Activated T-helper 9 cell treated with anti-CD3 and anti-CD28 coated beads, Interleukin-2, amount 50 U/mL, for 16 hours (primary cell): ENCODE measurements at regions not wholly inside any gene's neighbourhood (a gene's known extent, or its start where the extent isn't known, plus 50 kb on each side); places are given as distances from the start of the nearest gene placed in this dataset.

Experiments
- DNase-seq: peaks from one replicate; pipeline ENCODE4 v3.0.0-alpha.2; 2020; ENCODE audit warnings: low read depth

DNA sequence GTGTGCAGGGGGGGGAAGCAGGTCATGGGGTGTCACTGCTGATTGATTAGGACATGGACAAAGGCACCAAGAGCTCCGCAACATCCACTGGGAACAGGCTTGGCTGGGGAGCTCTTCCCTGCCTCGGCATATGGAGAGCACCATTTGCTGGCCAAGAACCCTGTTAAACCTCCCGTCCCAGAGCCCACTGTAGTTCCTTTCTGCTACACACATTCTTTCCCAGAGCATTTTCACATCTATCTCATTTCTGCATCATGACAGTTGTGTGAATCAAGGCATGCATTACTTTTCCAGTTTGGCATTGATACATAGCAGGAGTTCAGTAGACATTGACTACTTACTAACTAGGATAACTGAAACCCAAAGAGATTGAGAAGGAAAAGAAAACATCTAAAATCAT is 333.4 kb upstream of the B3GAT1 start:
- DNase-seq, result no peak

DNA sequence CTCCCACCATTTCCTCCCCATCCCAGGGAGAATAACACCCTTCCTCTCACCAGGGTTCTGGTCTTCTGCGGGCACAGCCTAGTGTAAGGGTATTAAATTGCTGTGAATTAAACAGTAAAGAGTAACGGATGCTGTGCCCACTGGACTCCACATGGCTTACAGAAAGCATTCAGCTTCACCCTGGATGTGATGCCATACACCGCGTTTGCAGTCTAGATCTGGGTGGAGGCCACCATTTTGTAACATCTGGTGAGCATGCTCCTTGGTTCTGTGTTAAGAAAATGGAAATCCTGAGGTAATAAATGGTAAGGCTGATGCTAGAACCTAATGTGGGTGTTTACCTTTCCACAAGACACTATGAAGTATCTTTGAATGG is 331.8 kb upstream of the B3GAT1 start:
- DNase-seq, result no peak

DNA sequence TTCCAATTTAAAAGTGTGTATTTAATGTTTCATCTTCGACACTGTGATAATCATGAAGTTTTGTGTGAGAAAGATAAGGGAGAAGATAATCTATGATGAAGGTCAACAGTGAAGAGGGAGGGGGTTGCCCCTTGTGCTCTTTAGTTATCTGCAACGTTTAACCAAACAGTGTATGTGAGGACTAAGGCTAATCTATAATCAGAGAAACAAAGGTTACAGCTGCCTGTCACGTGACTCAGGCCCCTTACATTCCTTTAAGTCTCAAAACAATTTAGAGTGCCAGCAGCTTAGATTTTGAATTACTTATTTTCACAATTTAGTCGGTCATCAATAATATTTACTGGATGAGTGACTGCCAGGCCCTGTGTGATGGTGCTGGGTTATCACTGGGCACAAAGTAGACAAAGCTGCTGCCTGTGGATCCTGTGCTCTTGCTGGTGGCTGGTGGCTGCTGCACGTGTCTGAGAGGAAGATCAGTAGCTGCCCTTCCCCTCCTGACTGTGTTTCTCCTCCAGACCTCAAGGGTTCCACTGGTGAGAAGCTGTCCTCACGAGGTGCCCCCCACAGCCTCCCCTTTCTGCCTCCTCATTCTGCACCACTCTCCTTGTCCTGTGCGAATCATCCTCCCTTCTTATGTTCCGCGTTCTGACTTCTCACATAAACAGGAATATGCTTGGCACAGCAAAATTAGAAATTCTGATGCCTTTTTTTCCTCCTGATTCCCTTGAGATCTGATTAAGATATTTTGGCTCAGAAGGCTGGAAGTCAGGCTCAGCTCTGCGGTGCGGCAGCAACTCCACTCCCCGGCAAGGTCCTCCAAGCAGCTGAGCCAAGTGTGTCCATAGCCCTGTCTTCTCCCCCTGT is 331.1 kb upstream of the B3GAT1 start:
- DNase-seq, result no peak

DNA sequence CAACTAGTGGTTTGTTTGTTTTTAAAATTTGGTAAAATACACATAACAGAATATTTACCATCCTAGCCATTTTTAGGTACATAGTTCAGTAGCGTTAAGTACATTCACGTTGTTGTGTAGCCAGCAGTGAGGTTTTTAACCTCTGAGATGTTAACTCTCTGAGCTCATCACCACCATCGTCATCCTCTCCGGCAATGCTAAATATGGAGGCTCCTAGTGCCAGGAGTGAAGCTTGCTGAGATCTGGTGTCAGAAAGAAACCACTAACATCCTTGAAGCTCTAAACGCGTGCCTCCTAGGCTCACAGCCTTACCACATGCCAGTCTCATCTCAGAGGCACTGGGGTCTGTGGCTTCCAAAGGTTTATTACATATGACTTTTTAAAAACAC is 330.2 kb upstream of the B3GAT1 start:
- DNase-seq, result no peak

DNA sequence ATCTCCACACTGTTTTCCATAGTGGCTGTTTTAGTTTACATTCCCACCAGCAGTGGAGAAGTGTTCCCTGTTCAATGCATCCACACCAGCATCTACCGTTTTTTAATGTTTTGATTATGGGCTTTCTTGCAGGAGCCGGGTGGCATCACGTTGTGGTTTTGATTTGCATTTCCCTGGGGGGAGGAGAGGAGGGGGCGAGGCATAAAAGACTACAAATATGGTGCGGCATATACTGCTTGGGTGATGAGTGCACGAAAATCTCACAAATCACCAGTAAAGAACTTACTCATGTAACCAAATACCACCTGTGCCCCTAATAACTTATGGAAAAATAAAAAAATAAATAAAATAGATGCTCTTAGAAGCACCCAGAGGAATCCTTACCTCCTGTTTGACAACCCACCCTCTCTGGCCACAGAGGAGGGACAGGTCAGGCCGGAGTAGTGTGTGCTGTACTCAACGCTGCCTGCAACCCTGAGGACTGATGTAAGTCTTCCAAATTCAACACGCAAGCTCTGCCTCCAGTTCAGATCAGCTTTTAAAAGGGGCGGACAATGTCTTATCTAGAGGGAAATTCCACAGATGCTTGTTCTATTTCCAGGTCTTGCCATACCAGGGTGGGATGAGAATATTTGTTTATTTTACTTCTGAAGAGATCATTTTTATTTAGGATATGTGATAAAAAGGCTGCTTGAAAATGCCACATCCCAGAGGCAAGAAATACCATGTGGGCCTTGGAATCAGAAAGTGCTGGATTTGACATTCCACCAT is 329.6 kb upstream of the B3GAT1 start:
- DNase-seq, result no peak

- DNase-seq, result no peak
Measured at GRCh38 chr11:134740590-134741261, 328.7 kb upstream of the B3GAT1 start.

DNA sequence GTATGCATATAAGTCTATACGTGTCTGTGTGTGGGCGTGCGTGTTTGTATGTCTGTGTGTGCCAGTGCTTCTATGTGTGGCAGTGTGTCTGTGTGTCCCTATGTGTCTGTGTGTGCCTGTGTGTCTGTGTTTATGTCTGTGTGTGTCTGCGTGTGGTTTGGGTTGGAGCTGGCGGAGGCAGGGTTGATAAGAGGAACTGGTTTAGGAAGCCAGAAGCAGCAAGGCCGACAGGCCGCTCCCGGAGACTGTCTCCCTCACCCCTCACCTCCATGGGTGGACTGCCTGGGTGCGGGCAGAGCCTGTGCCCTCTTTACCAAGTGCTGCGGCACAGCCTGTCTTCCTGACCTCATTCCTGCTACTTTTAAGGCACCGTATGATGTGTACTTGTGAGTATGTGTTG is 327.1 kb upstream of the B3GAT1 start:
- no peak for DNase-seq

- DNase-seq, result no peak
Measured at GRCh38 chr11:134738581-134738980, 326.5 kb upstream of the B3GAT1 start.

DNA sequence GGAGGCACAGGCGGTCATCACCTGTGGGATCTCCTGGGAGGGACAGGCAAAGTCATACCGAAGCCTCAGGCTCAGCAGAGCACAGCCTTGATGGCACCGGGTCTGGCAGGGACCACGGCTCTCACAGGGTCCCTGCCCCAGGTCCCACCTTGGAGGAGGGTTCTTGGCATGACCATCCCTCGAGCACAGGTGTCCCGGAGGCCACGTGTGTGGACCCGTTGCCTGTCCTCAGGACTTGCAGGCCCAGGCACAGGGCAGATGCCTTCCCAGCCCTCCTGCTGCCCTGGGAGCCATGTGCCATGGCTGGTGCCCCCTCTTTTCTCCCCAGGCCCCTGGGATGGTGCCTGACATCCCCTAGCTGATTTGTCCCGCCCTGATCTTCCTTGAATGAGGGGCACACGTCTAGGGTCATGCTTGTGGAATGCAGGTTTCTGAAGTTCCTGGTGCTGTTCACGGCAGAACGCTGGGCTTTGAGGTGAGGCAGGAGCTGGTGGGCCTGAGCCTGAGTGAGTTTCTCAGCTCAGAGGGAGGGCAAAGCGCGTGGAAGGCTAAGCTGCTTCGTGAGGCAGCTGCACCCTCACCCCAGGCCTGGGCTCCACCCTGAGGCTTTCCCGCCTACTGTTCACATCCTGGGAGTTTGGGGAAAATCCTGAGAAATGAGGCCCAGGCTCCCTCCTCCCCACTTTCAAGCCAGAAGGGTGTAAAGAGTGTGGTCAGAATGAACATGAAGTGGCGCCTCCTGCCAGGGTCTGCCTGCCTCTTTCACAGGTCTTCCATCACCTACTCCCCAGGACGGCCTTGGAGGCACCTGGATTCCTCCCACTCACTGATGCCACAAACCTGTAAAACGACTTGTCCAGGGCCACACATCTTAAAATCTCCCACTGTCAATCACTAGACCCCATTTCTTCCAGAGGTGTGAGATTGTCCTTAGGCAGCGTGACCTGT is 325.8 kb upstream of the B3GAT1 start:
- no peak for DNase-seq

GRCh38 chr11:134736251-134736947 is 324.4 kb upstream of the B3GAT1 start:
- DNase-seq, result no peak

- DNase-seq, result no peak
Measured at GRCh38 chr11:134734894-134735293, 322.9 kb upstream of the B3GAT1 start.

GRCh38 chr11:134734141-134734845 is 322.3 kb upstream of the B3GAT1 start:
- no peak for DNase-seq

GRCh38 chr11:134733646-134734045 is 321.6 kb upstream of the B3GAT1 start:
- no peak for DNase-seq

- DNase-seq, result no peak
Measured at GRCh38 chr11:134731213-134731961, 319.3 kb upstream of the B3GAT1 start.

DNA sequence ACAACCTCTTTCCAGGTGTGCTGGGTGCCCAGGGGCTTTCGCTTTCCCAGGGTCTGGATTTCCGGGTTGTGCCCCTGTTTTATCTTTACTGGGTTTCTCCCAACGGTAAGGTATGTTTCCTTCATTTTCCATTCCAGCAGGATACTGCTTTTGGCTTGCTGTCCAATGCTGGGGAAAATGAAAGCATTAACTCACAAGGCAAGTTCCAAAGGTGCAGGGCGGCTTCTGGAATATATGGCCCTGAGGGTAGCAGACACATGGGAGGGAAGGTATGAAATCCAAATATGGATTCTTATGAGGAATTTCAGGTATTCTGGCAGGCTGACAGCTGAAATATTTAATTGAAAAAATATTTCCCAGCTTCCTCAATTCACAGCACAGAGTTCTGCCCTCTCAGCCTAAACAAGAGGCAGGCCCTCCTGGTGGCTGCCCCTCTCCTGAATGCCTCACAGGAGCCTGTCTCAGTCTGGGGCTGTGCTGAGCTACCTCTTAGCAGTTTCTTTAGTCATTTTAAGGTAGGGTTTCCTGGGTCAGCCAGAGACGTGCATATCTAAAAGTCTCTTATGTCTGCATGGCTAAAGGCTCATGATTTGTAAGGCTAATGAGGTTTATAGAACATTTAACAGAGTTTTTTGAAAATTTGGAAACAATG is 318.6 kb upstream of the B3GAT1 start:
- no peak for DNase-seq

DNA sequence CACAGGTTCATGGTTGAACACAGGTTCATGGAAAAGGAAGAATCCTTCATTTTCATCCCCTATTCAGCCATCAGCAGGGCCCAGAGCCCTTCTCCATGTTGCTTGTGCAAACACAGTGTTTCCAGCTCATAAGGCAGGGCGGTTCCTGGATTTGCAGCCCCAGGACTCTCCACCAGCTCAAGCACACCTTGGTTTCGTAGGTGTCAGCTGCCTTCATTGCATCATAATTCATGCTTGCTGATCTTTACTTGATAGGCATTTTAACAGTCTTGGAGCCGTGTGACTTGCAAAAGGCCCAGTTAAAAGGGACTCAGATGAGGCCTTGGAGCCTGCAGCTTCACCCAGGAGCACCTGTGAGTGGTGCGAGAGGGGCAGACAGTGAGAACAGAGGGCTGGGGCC is 318.1 kb upstream of the B3GAT1 start:
- DNase-seq, result no peak

- no peak for DNase-seq
Measured at GRCh38 chr11:134728186-134728585, 316.1 kb upstream of the B3GAT1 start.

GRCh38 chr11:134727636-134728035 is 315.6 kb upstream of the B3GAT1 start:
- DNase-seq, result no peak

- DNase-seq, result no peak
Measured at GRCh38 chr11:134727204-134727603, 315.2 kb upstream of the B3GAT1 start.
